CD4-positive, alpha-beta memory T cell (primary cell): ENCODE measurements at regions not wholly inside any gene's neighbourhood (a gene's known extent, or its start where the extent isn't known, plus 50 kb on each side); places are given as distances from the start of the nearest gene placed in this dataset.

Experiments
- CTCF ChIA-PET: fragments of 350-600 bp; sonication (Branson Sonifier 250); formaldehyde crosslinking; loops from one replicate; lab custom pipeline; 2021; ENCODE audit warnings: inconsistent platforms; ENCODE audit not compliant: partially characterized antibody; lab: Charles Lee
- POLR2A ChIA-PET: fragments of 350-600 bp; sonication (Branson Sonifier 250); formaldehyde crosslinking; loops from one replicate; lab custom pipeline; 2021; ENCODE audit not compliant: partially characterized antibody; lab: Charles Lee
- DNase-seq, 5 donors: peaks; one replicate each; pipeline versions ENCODE4 v3.0.0 to v3.0.0-alpha.2; 2020 to 2022; ENCODE audit warnings: mixed read lengths in 1 of 5
- H3K27ac ChIP-seq: one replicate; pipeline ENCODE4 v1.7.0; 2013; ENCODE audit warnings: low read depth, low read length
- H3K27me3 ChIP-seq: 2 replicates; pipeline ENCODE4 v1.7.0; 2013; ENCODE audit warnings: mild to moderate bottlenecking, low read length, moderate library complexity; ENCODE audit not compliant: insufficient read depth
- H3K36me3 ChIP-seq: 2 replicates; pipeline ENCODE4 v1.7.0; 2013; ENCODE audit warnings: mild to moderate bottlenecking, low read length, moderate library complexity; ENCODE audit not compliant: insufficient read depth
- H3K4me1 ChIP-seq: 2 replicates; pipeline ENCODE4 v1.7.0; 2013; ENCODE audit warnings: mild to moderate bottlenecking, low read length, moderate library complexity; ENCODE audit not compliant: insufficient read depth
- H3K4me3 ChIP-seq, 2 donors: one replicate each; pipeline ENCODE4 v1.7.0; 2013; ENCODE audit warnings: low read length in 2 of 2, mild to moderate bottlenecking in 1 of 2
- H3K9me3 ChIP-seq, 2 donors: one replicate each; pipeline ENCODE4 v1.7.0; 2013; ENCODE audit warnings: low read length in 2 of 2, control low read depth in 1 of 2; ENCODE audit not compliant: control insufficient read depth in 1 of 2
- H3K27ac Mint-ChIP-seq, 7 donors: one replicate each; pipeline ENCODE4 v1.8.0; 2020 to 2021; ENCODE audit warnings: mixed read lengths in 7 of 7, mild to moderate bottlenecking in 6 of 7, inconsistent platforms in 3 of 7, moderate library complexity in 3 of 7
- H3K27me3 Mint-ChIP-seq, 2 donors: one replicate each; pipeline ENCODE4 v1.8.0; 2020 to 2021; ENCODE audit warnings: mixed read lengths in 2 of 2
- H3K36me3 Mint-ChIP-seq, 2 donors: one replicate each; pipeline ENCODE4 v1.8.0; 2020 to 2021; ENCODE audit warnings: mixed read lengths in 2 of 2, inconsistent platforms in 1 of 2, mild to moderate bottlenecking in 1 of 2
- H3K4me1 Mint-ChIP-seq, 4 donors: one replicate each; pipeline ENCODE4 v1.8.0; 2020 to 2021; ENCODE audit warnings: mixed read lengths in 4 of 4, mild to moderate bottlenecking in 1 of 4
- H3K4me3 Mint-ChIP-seq, 8 donors: one replicate each; pipeline ENCODE4 v1.8.0; 2020 to 2021; ENCODE audit warnings: mixed read lengths in 8 of 8, mild to moderate bottlenecking in 7 of 8, moderate library complexity in 6 of 8, inconsistent platforms in 3 of 8
- H3K9me3 Mint-ChIP-seq, 8 donors: one replicate each; pipeline ENCODE4 v1.8.0; 2020 to 2021; ENCODE audit warnings: mixed read lengths in 8 of 8, mild to moderate bottlenecking in 5 of 8, inconsistent platforms in 3 of 8, moderate library complexity in 1 of 8
- intact Hi-C: fragments of 100-400 bp; cut with micrococcal nuclease; formaldehyde crosslinking; loops from one replicate; pipeline ENCODE4 v1.15.1; 2023

DNA sequence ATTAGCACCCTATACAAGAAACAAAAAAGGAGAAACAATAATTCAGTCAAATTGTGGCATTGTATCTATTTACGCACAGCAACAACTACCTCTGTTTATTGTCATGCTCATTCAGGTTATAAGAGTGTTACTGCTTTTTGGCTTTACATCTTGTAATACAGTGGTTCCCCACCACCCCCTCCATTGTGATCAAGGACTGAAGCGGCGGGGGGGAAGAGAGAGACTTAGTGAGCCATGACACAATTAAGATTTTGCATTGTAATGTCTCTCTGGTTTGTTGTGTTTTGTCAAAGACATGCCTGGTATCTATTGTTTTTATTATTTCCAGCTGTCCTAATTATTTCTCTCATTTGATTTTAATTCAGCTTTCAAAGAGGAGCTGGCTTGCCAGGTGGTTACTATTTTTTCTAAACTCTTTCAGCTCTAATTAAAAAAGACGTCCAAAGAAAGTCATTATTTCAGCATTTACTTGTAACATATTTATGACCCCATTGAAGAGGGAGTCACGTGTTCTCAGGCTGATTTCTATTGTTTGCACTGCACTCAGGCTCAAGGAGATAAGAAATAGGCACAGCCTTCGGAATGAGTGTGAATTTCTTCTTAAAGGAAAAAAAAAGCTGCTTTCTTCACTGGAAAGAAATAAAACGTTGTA is 234.4 kb upstream of the TBL1XR1 start:
- DNase-seq: no peak
- H3K9me3 Mint-ChIP-seq: no peaks in the 10 kb centered on the region
- no peak overlapping the region for H3K27ac ChIP-seq
- no peak overlapping the region for H3K27ac Mint-ChIP-seq
- no peaks in the 10 kb centered on the region for H3K36me3 ChIP-seq
- H3K4me3 ChIP-seq: no peak overlapping the region
- CTCF ChIA-PET: no interaction called here
- POLR2A ChIA-PET: no interaction called here
- no peaks in the 10 kb centered on the region for H3K9me3 ChIP-seq
- H3K27me3 Mint-ChIP-seq: no peaks in the 10 kb centered on the region
- peaks cover 14 to 18% (median 17%) of the 10 kb centered on the region in 4 donors for H3K4me1 Mint-ChIP-seq
- no peaks in the 10 kb centered on the region for H3K36me3 Mint-ChIP-seq
- intact Hi-C loops: no loop called here
- peaks cover 17% of the 10 kb centered on the region for H3K4me1 ChIP-seq
- no peak overlapping the region for H3K4me3 Mint-ChIP-seq
- H3K27me3 ChIP-seq: no peaks in the 10 kb centered on the region

- ChIA-PET POLR2A (no interaction called here), CTCF (no interaction called here)
- Mint-ChIP-seq H3K27me3 (no peaks in the 10 kb centered on the region), H3K27ac (no peak overlapping the region), H3K36me3 (no peaks in the 10 kb centered on the region), H3K9me3 (no peaks in the 10 kb centered on the region), H3K4me3 (no peak overlapping the region), H3K4me1 (no peaks in the 10 kb centered on the region)
- Histone ChIP-seq H3K9me3 (no peaks in the 10 kb centered on the region), H3K27me3 (no peaks in the 10 kb centered on the region), H3K4me3 (no peak overlapping the region), H3K36me3 (no peaks in the 10 kb centered on the region), H3K4me1 (no peaks in the 10 kb centered on the region), H3K27ac (no peak overlapping the region)
- intact Hi-C loops: no loop called here
- DNase-seq: no peak
Measured at GRCh38 chr3:177435301-177435700, 238.0 kb upstream of the TBL1XR1 start.

- no peaks in the 10 kb centered on the region for H3K36me3 Mint-ChIP-seq
- no peak overlapping the region for H3K27ac Mint-ChIP-seq
- no peak for DNase-seq
- H3K4me3 Mint-ChIP-seq: no peak overlapping the region
- intact Hi-C loops: no loop called here
- H3K4me1 Mint-ChIP-seq: peaks cover 0 to 3% (median 1%) of the 10 kb centered on the region in 4 donors
- no peaks in the 10 kb centered on the region for H3K36me3 ChIP-seq
- no peaks in the 10 kb centered on the region for H3K9me3 ChIP-seq
- H3K27ac ChIP-seq: no peak overlapping the region
- no peak overlapping the region for H3K4me3 ChIP-seq
- CTCF ChIA-PET: interaction anchor here (0.6 kb wide), 1 partner anchor 188 kb away, joined by 3 read pairs; no protein-coding TSS in a partner anchor
- no peaks in the 10 kb centered on the region for H3K4me1 ChIP-seq
- no peaks in the 10 kb centered on the region for H3K27me3 ChIP-seq
- H3K27me3 Mint-ChIP-seq: no peaks in the 10 kb centered on the region
- POLR2A ChIA-PET: no interaction called here
- H3K9me3 Mint-ChIP-seq: no peaks in the 10 kb centered on the region
Measured at GRCh38 chr3:177437513-177438337, 240.4 kb upstream of the TBL1XR1 start.

DNA sequence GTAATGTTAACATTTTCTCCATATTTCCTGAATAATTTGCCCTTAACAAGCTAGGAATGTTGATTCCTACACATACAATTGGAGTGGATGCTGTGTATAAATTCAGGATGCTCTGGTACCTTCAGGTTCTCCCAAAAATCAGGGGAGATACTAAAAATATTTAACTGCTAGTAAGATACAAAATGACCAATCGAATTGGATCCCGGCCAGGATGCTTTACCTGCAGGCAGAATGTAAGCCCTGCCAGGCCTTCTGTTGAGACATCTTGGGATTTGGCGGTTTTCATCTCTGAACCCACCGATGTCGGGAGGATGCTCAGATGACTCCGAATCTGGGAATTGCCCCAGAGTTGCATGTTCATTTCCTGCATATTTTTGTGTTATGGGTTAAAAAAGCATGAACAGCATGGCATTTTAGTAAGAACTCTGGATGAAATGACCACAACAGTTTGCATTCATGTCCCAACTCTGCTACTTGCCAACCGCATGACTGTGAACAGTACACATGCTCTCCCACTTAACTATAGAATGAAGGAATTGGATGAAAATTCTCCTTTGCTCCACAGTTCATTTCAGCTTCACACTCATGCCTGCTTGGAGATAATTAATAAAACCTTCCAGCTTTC is 241.4 kb upstream of the TBL1XR1 start:
- H3K27me3 Mint-ChIP-seq: no peaks in the 10 kb centered on the region
- H3K36me3 Mint-ChIP-seq: no peaks in the 10 kb centered on the region
- CTCF ChIA-PET: interaction anchor here (1.3 kb wide), 1 partner anchor 10 kb away, joined by 3 read pairs; no protein-coding TSS in a partner anchor
- POLR2A ChIA-PET: no interaction called here
- no peak overlapping the region for H3K4me3 ChIP-seq
- H3K27me3 ChIP-seq: no peaks in the 10 kb centered on the region
- no peak for DNase-seq
- no peak overlapping the region for H3K27ac ChIP-seq
- no peaks in the 10 kb centered on the region for H3K36me3 ChIP-seq
- H3K9me3 Mint-ChIP-seq: no peaks in the 10 kb centered on the region
- no peak overlapping the region for H3K4me3 Mint-ChIP-seq
- no peaks in the 10 kb centered on the region for H3K4me1 ChIP-seq
- no peak overlapping the region for H3K27ac Mint-ChIP-seq
- no peaks in the 10 kb centered on the region for H3K9me3 ChIP-seq
- intact Hi-C loops: no loop called here
- peaks cover 0 to 3% (median 1%) of the 10 kb centered on the region in 4 donors for H3K4me1 Mint-ChIP-seq

- Histone ChIP-seq H3K27ac (no peak overlapping the region), H3K27me3 (no peaks in the 10 kb centered on the region), H3K36me3 (no peaks in the 10 kb centered on the region), H3K4me1 (no peaks in the 10 kb centered on the region), H3K9me3 (no peaks in the 10 kb centered on the region), H3K4me3 (no peak overlapping the region)
- CTCF ChIA-PET: interaction anchor here (1.3 kb wide), 1 partner anchor 9 kb away, joined by 3 read pairs; no protein-coding TSS in a partner anchor
- H3K4me1 Mint-ChIP-seq: peaks cover 0 to 3% (median 1%) of the 10 kb centered on the region in 4 donors
- no peaks in the 10 kb centered on the region for H3K27me3 Mint-ChIP-seq
- H3K27ac Mint-ChIP-seq: no peak overlapping the region
- H3K4me3 Mint-ChIP-seq: no peak overlapping the region
- no peaks in the 10 kb centered on the region for H3K9me3 Mint-ChIP-seq
- intact Hi-C loops: no loop called here
- H3K36me3 Mint-ChIP-seq: no peaks in the 10 kb centered on the region
- DNase-seq: no peak
- POLR2A ChIA-PET: no interaction called here
Measured at GRCh38 chr3:177439694-177440269, 242.5 kb upstream of the TBL1XR1 start.

DNA sequence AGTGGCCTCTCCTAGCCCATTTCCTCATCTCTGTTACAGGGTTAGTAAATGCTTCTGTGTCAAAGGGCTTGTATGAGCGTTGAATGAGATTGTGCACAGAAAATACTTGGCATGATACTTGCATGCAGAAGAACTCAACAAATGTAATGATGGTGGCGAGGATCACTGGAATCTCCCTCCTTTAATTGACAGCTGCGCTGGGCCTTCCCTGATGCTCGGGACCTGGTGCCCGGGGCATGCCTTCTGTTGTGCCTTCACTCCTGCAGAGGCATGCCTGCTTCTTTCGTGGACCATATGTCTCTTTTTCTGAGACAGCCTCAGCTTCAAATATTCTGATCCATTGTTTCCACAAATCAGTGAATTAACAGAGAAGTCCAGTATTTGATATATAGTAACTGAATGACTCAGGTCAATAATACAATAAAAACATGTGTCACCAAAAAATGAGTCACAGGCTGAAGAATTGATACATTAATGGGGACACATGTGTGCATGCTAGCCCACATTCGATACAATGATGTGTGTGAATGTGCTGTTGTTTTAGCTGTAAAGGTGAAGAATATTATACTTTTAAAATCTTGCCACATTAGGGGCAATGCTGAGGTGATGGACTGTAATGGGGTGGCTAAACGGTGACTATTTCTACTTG is 243.3 kb upstream of the TBL1XR1 start:
- DNase-seq: no peak
- H3K4me1 Mint-ChIP-seq: peaks cover 0 to 3% (median 1%) of the 10 kb centered on the region in 4 donors
- no peaks in the 10 kb centered on the region for H3K9me3 Mint-ChIP-seq
- intact Hi-C loops: no loop called here
- Histone ChIP-seq H3K36me3 (no peaks in the 10 kb centered on the region), H3K27me3 (no peaks in the 10 kb centered on the region), H3K27ac (no peak overlapping the region), H3K4me3 (no peak overlapping the region), H3K9me3 (no peaks in the 10 kb centered on the region), H3K4me1 (no peaks in the 10 kb centered on the region)
- H3K27ac Mint-ChIP-seq: no peak overlapping the region
- CTCF ChIA-PET: no interaction called here
- no peaks in the 10 kb centered on the region for H3K36me3 Mint-ChIP-seq
- POLR2A ChIA-PET: no interaction called here
- H3K4me3 Mint-ChIP-seq: no peak overlapping the region
- H3K27me3 Mint-ChIP-seq: no peaks in the 10 kb centered on the region
